ENCODE measurements at regions not wholly inside any gene's neighbourhood (a gene's known extent, or its start where the extent isn't known, plus 50 kb on each side); places are given as distances from the start of the nearest gene placed in this dataset.
"Not testable (repeated sequence)": the region's sequence is repeated elsewhere in the genome, so short reads cannot be mapped to it uniquely, and the experiment has no call there.

DNA sequence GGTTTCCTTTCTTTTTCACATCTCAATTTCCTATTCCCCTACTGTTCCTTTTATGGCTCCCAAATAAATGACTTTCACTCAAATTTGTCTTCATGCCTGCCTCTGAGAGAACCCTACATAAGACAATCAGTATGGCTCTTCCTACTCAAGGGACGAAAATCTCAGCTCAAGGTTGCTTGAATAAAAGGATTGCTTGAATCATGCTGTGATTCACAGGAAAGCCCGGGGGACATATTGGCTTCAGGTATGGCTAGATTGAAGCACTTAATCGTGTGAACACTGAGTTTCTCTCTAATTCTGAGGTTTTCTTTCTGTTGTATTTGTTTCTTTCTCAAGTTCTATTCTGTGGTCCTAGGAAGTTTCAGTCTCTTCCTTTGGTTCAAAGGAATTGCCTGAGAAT is 140.3 kb upstream of the SULF2 start:
- Histone ChIP-seq H3K36me3 (ENCODE audit: low read depth) (no peaks in the 10 kb centered on the region), H3K9me3 (no peaks in the 10 kb centered on the region), H3K4me3 (no peak overlapping the region), H3K4me1 (ENCODE audit: low read depth) (peaks cover 3% of the 10 kb centered on the region)
- TF ChIP-seq, protein P1, sequence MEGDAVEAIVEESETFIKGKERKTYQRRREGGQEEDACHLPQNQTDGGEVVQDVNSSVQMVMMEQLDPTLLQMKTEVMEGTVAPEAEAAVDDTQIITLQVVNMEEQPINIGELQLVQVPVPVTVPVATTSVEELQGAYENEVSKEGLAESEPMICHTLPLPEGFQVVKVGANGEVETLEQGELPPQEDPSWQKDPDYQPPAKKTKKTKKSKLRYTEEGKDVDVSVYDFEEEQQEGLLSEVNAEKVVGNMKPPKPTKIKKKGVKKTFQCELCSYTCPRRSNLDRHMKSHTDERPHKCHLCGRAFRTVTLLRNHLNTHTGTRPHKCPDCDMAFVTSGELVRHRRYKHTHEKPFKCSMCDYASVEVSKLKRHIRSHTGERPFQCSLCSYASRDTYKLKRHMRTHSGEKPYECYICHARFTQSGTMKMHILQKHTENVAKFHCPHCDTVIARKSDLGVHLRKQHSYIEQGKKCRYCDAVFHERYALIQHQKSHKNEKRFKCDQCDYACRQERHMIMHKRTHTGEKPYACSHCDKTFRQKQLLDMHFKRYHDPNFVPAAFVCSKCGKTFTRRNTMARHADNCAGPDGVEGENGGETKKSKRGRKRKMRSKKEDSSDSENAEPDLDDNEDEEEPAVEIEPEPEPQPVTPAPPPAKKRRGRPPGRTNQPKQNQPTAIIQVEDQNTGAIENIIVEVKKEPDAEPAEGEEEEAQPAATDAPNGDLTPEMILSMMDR (IDR thresholded peaks at IDR 0.05), result no peak
- ATAC-seq (no peak), DNase-seq (no peak)
- intact Hi-C loops (cut with DNase I, micrococcal nuclease), result no loop called here

DNA sequence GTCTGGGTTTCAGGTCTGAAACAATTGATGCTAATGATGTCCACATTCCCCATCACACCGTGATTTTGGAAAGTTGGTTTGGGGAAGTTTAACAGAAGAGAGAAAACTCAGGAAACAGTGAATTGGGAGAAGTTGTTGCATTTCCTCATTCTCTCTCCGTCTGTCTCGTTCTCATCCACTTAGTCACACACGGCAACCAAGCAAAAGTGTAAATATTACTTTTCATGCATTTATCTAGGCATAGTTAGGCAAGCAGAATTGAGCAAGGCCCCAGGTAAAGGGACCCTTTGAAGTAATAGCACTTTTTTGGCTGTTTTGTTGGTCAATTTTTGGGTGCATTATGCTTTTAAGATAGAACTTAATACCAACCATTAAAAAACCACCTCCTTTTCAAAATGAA is 137.0 kb upstream of the SULF2 start:
- Histone ChIP-seq H3K9me3 (peaks cover 6% of the 10 kb centered on the region), H3K4me3 (no peak overlapping the region), H3K4me1 (ENCODE audit: low read depth) (peaks cover 3% of the 10 kb centered on the region), H3K36me3 (ENCODE audit: low read depth) (no peaks in the 10 kb centered on the region)
- ATAC-seq, result no peak
- no peak for DNase-seq
- TF ChIP-seq, protein P1 (IDR thresholded peaks at IDR 0.05), result no peak
- intact Hi-C loops (cut with DNase I, micrococcal nuclease), result no loop called here

DNA sequence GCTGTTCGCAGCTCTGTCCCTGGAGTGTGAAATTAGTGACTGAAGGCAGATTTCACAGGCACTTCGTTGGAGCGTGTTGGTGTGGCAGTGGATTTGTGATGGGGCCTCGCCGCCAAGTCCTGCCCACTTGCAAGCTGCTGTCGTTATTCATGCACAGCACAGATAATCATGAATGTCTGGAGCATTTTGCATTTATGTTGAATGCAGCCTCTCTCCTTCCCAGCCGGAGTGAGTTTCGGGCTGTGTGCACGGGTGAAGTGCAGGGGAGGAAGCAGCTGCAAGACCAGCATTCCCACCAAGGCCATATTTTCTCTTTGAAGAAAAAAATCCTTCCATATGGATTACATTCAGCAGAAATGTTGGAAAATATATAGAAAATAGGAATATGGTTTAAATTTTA is 136.5 kb upstream of the SULF2 start:
- H3K4me1 ChIP-seq (ENCODE audit: low read depth); intact Hi-C loops (cut with DNase I, micrococcal nuclease); H3K9me3 ChIP-seq; DNase-seq; ATAC-seq; H3K36me3 ChIP-seq (ENCODE audit: low read depth); H3K4me3 ChIP-seq: not testable (repeated sequence)

DNA sequence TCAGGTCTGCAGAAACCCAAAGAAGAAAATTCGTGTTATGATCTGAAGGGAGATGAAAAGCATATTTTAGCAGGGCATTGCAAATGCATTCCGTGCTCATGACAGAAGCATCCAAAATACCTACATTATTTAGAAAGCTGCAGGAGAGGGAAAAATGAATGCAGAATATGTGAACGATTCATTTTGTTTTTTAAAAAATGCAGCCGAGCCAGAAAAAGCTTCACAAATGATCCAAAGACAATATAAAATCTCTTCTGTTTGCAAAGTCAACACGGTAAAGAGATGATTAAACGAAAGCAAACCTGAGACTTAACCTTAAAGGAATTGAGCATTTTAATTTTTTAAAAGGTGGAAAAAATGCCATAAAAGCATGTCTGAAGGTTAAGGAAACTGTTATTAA is 136.1 kb upstream of the SULF2 start:
- H3K36me3 ChIP-seq (ENCODE audit: low read depth), result no peaks in the 10 kb centered on the region
- intact Hi-C loops (cut with DNase I, micrococcal nuclease), result no loop called here
- TF ChIP-seq, protein P1 (IDR thresholded peaks at IDR 0.05), result no peak
- no peak overlapping the region for H3K4me3 ChIP-seq
- peaks cover 3% of the 10 kb centered on the region for H3K4me1 ChIP-seq (ENCODE audit: low read depth)
- DNase-seq (no peak), ATAC-seq (no peak)
- peaks cover 6% of the 10 kb centered on the region for H3K9me3 ChIP-seq

DNA sequence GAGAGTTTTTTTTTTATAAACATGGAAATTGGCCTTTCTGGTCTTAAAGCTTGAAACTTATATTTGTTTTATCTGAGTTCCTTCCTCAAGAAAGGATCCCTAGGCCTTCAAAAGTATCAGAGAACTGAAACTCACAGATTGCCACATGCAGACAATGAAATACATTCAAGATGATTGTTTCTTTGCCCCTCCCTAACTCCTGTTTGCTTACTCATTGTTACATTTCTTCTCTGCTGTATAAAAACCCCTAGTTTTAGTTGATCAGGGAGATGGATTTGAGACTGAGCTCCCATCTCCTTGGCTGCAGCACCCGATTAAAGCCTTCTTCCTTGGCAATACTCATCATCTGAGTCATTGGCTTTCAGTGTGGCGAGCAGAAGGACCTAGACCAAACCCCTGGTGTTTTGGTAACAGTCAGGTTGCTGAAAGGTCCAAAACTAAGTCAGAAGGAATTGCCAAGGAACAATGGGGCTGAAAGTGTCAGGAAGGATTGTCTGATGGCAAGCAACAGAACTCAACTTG is 132.3 kb upstream of the SULF2 start:
- Histone ChIP-seq H3K9me3 (peaks cover 6% of the 10 kb centered on the region), H3K36me3 (ENCODE audit: low read depth) (no peaks in the 10 kb centered on the region), H3K4me1 (ENCODE audit: low read depth) (peaks cover 3% of the 10 kb centered on the region), H3K4me3 (no peak overlapping the region)
- TF ChIP-seq, protein P1 (IDR thresholded peaks at IDR 0.05), result no peak
- ATAC-seq (no peak), DNase-seq (no peak)
- intact Hi-C loops (cut with DNase I, micrococcal nuclease), result no loop called here

DNA sequence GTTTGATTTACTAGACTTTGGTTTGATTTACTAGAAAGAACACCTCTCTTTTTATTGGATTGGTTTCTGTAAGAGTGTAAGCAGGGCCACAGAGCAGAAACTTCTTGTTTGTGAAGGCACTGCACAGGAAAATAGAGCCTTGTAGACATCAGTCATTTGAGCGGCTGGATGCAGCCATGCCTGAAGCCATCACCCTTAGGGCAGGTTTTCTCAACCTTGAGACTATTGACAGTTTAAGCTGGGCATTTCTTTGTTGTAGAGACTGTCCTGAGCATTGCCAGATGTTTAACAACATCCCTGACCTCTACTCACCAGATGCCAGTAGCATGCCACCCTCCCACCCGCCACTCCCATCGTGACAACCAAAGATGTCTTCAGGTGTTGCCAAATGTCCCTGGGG is 130.2 kb upstream of the SULF2 start:
- H3K36me3 ChIP-seq (ENCODE audit: low read depth), result no peaks in the 10 kb centered on the region
- TF ChIP-seq, protein P1 (IDR thresholded peaks at IDR 0.05), result no peak
- H3K4me3 ChIP-seq, result no peak overlapping the region
- intact Hi-C loops (cut with DNase I, micrococcal nuclease), result no loop called here
- ATAC-seq (no peak), DNase-seq (no peak)
- peaks cover 6% of the 10 kb centered on the region for H3K9me3 ChIP-seq
- no peaks in the 10 kb centered on the region for H3K4me1 ChIP-seq (ENCODE audit: low read depth)
